ENCODE measurements at regions not wholly inside any gene's neighbourhood (a gene's known extent, or its start where the extent isn't known, plus 50 kb on each side); places are given as distances from the start of the nearest gene placed in this dataset.

GRCh38 chr11:104402812-104403521 is 239.0 kb upstream of the PDGFD start:
- Histone ChIP-seq H3K27me3 (ENCODE audit: insufficient read depth, low read length) (no peaks in the 10 kb centered on the region), H2AFZ (ENCODE audit: low read depth, low read length) (no peak overlapping the region), H3K4me3 (ENCODE audit: insufficient read depth, low read depth, low read length) (no peak overlapping the region), H4K20me1 (ENCODE audit: insufficient read depth, low read length) (no peaks in the 10 kb centered on the region), H3K27ac (ENCODE audit: low read depth, low read length) (no peak overlapping the region), H3K4me1 (ENCODE audit: insufficient read depth, low read length) (peaks cover 4% of the 10 kb centered on the region), H3K4me2 (ENCODE audit: low read length) (no peak overlapping the region), H3K79me2 (ENCODE audit: insufficient read depth, low read length) (no peaks in the 10 kb centered on the region), H3K9me3 (ENCODE audit: insufficient read depth, low read depth, low read length) (no peaks in the 10 kb centered on the region), H3K36me3 (ENCODE audit: insufficient read depth, low read length) (no peaks in the 10 kb centered on the region), H3K9ac (ENCODE audit: low read length) (no peak overlapping the region)
- TF ChIP-seq CTCF (IDR thresholded peaks at IDR 0.05; ENCODE audit: insufficient read depth, low read depth, low read length) (no peak), EZH2 (IDR thresholded peaks at IDR 0.05; ENCODE audit: insufficient read depth, low read length) (no peak)
- Mint-ChIP-seq H3K4me1 (ENCODE audit: low read depth, unreplicated experiment) (peaks cover 22% of the 10 kb centered on the region), H3K4me3 (ENCODE audit: unreplicated experiment) (no peak overlapping the region), H3K27ac (ENCODE audit: unreplicated experiment) (peak overlapping the region; percentile 51), H3K9me3 (ENCODE audit: unreplicated experiment) (no peaks in the 10 kb centered on the region), H3K27me3 (ENCODE audit: low read depth, unreplicated experiment) (no peaks in the 10 kb centered on the region), H3K36me3 (ENCODE audit: low read depth, unreplicated experiment) (no peaks in the 10 kb centered on the region)
- no peak for FAIRE-seq
- peak; percentile 16 for DNase-seq (ENCODE audit: low read depth)

- H3K27me3 Mint-ChIP-seq (ENCODE audit: low read depth, unreplicated experiment) = no peaks in the 10 kb centered on the region
- Histone ChIP-seq H3K4me2 (ENCODE audit: low read length) (no peak overlapping the region), H3K4me1 (ENCODE audit: insufficient read depth, low read length) (no peaks in the 10 kb centered on the region), H3K9ac (ENCODE audit: low read length) (no peak overlapping the region), H3K9me3 (ENCODE audit: insufficient read depth, low read depth, low read length) (no peaks in the 10 kb centered on the region), H3K27me3 (ENCODE audit: insufficient read depth, low read length) (no peaks in the 10 kb centered on the region), H3K4me3 (ENCODE audit: insufficient read depth, low read depth, low read length) (no peak overlapping the region), H3K79me2 (ENCODE audit: insufficient read depth, low read length) (no peaks in the 10 kb centered on the region), H4K20me1 (ENCODE audit: insufficient read depth, low read length) (no peaks in the 10 kb centered on the region), H3K36me3 (ENCODE audit: insufficient read depth, low read length) (no peaks in the 10 kb centered on the region), H3K27ac (ENCODE audit: low read depth, low read length) (no peak overlapping the region), H2AFZ (ENCODE audit: low read depth, low read length) (no peak overlapping the region)
- no peak overlapping the region for H3K27ac Mint-ChIP-seq (ENCODE audit: unreplicated experiment)
- H3K36me3 Mint-ChIP-seq (ENCODE audit: low read depth, unreplicated experiment) = peaks cover 2% of the 10 kb centered on the region
- H3K4me3 Mint-ChIP-seq (ENCODE audit: unreplicated experiment) = no peak overlapping the region
- DNase-seq (ENCODE audit: low read depth) (no peak), FAIRE-seq (no peak)
- no peaks in the 10 kb centered on the region for H3K9me3 Mint-ChIP-seq (ENCODE audit: unreplicated experiment)
- TF ChIP-seq CTCF (IDR thresholded peaks at IDR 0.05; ENCODE audit: insufficient read depth, low read depth, low read length) = no peak
- TF ChIP-seq EZH2 (IDR thresholded peaks at IDR 0.05; ENCODE audit: insufficient read depth, low read length) = no peak
- H3K4me1 Mint-ChIP-seq (ENCODE audit: low read depth, unreplicated experiment) = peaks cover 24% of the 10 kb centered on the region
These were observed 230.6 kb upstream of the PDGFD start for GRCh38 chr11:104394508-104394907.

- FAIRE-seq = no peak
- TF ChIP-seq EZH2 (IDR thresholded peaks at IDR 0.05; ENCODE audit: insufficient read depth, low read length) (no peak), CTCF (IDR thresholded peaks at IDR 0.05; ENCODE audit: insufficient read depth, low read depth, low read length) (no peak)
- Histone ChIP-seq H2AFZ (ENCODE audit: low read depth, low read length) (peak overlapping the region; percentile 5), H3K4me2 (ENCODE audit: low read length) (peak overlapping the region; percentile 61), H3K27me3 (ENCODE audit: insufficient read depth, low read length) (no peaks in the 10 kb centered on the region), H3K27ac (ENCODE audit: low read depth, low read length) (peak overlapping the region; percentile 56), H4K20me1 (ENCODE audit: insufficient read depth, low read length) (no peaks in the 10 kb centered on the region), H3K79me2 (ENCODE audit: insufficient read depth, low read length) (no peaks in the 10 kb centered on the region), H3K4me3 (ENCODE audit: insufficient read depth, low read depth, low read length) (no peak overlapping the region), H3K9ac (ENCODE audit: low read length) (no peak overlapping the region), H3K36me3 (ENCODE audit: insufficient read depth, low read length) (no peaks in the 10 kb centered on the region), H3K9me3 (ENCODE audit: insufficient read depth, low read depth, low read length) (no peaks in the 10 kb centered on the region), H3K4me1 (ENCODE audit: insufficient read depth, low read length) (no peaks in the 10 kb centered on the region)
- Mint-ChIP-seq H3K27ac (ENCODE audit: unreplicated experiment) (peak overlapping the region; percentile 9), H3K27me3 (ENCODE audit: low read depth, unreplicated experiment) (no peaks in the 10 kb centered on the region), H3K4me3 (ENCODE audit: unreplicated experiment) (no peak overlapping the region), H3K4me1 (ENCODE audit: low read depth, unreplicated experiment) (peaks cover 26% of the 10 kb centered on the region), H3K9me3 (ENCODE audit: unreplicated experiment) (no peaks in the 10 kb centered on the region), H3K36me3 (ENCODE audit: low read depth, unreplicated experiment) (peaks cover 2% of the 10 kb centered on the region)
- peak; percentile 88 for DNase-seq (ENCODE audit: low read depth)
These were observed 226.7 kb upstream of the PDGFD start for GRCh38 chr11:104390651-104391050.
